ENCODE measurements at regions not wholly inside any gene's neighbourhood (a gene's known extent, or its start where the extent isn't known, plus 50 kb on each side); places are given as distances from the start of the nearest gene placed in this dataset.

- TF ChIP-seq, protein P1, sequence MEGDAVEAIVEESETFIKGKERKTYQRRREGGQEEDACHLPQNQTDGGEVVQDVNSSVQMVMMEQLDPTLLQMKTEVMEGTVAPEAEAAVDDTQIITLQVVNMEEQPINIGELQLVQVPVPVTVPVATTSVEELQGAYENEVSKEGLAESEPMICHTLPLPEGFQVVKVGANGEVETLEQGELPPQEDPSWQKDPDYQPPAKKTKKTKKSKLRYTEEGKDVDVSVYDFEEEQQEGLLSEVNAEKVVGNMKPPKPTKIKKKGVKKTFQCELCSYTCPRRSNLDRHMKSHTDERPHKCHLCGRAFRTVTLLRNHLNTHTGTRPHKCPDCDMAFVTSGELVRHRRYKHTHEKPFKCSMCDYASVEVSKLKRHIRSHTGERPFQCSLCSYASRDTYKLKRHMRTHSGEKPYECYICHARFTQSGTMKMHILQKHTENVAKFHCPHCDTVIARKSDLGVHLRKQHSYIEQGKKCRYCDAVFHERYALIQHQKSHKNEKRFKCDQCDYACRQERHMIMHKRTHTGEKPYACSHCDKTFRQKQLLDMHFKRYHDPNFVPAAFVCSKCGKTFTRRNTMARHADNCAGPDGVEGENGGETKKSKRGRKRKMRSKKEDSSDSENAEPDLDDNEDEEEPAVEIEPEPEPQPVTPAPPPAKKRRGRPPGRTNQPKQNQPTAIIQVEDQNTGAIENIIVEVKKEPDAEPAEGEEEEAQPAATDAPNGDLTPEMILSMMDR (IDR thresholded peaks at IDR 0.05) = no peak
- no peak for TF ChIP-seq POLR2A (IDR thresholded peaks at IDR 0.05)
Measured at GRCh38 chr1:117732956-117733355, 127.1 kb downstream of the TENT5C start.

All from lower leg skin (tissue), 3 donors.